ENCODE measurements at regions not wholly inside any gene's neighbourhood (a gene's known extent, or its start where the extent isn't known, plus 50 kb on each side); places are given as distances from the start of the nearest gene placed in this dataset.

- no peaks in the 10 kb centered on the region for H3K4me1 ChIP-seq (replicated peaks)
- intact Hi-C loops (cut with DNase I), result no loop called here
- no peak overlapping the region for H3K4me3 ChIP-seq
- H3K27ac ChIP-seq, result no peak overlapping the region
- no peak for DNase-seq (ENCODE audit: low spot score)
- H3K36me3 ChIP-seq, result no peaks in the 10 kb centered on the region
- WGBS, result 82% methylated on average over 3 of the region's 3 CpGs
- no peaks in the 10 kb centered on the region for H3K27me3 ChIP-seq (replicated peaks; ENCODE audit: insufficient read depth)
- no peaks in the 10 kb centered on the region for H3K9me3 ChIP-seq
- TF ChIP-seq POLR2A (IDR thresholded peaks at IDR 0.05), result no peak
- no peak for TF ChIP-seq CTCF (IDR thresholded peaks at IDR 0.05)
- no peak for TF ChIP-seq POLR2AphosphoS5 (IDR thresholded peaks at IDR 0.05)
Measured at GRCh38 chr10:104546756-104547155, 94.3 kb upstream of the SORCS3 start.

DNA sequence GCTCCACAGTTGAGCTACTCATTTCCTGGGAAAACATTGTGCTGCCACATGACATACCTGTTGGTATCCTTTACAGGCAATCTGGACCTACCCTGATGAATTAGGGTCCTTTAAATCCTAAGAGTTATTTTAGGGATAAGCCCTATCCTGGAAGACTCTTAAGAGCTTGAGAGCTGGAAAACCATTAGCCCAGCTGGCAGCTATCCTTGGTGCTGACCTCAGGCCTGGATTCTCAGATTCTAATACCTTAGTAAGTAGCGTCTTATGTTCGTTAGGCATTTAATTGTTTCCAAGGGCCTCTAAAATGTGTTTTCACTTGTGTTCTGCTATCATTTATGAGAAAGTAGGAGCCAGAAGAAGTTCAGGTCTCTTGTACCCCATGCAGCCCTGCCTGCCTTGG lies 93.0 kb upstream of the SORCS3 start:
- no peak overlapping the region for H3K27ac ChIP-seq
- no peak for TF ChIP-seq POLR2AphosphoS5 (IDR thresholded peaks at IDR 0.05)
- no peaks in the 10 kb centered on the region for H3K9me3 ChIP-seq
- no peaks in the 10 kb centered on the region for H3K4me1 ChIP-seq (replicated peaks)
- H3K36me3 ChIP-seq, result no peaks in the 10 kb centered on the region
- no peak for DNase-seq (ENCODE audit: low spot score)
- no peak overlapping the region for H3K4me3 ChIP-seq
- WGBS, result 20% methylated on average over 2 of the region's 2 CpGs
- intact Hi-C loops (cut with DNase I), result no loop called here
- no peaks in the 10 kb centered on the region for H3K27me3 ChIP-seq (replicated peaks; ENCODE audit: insufficient read depth)

DNA sequence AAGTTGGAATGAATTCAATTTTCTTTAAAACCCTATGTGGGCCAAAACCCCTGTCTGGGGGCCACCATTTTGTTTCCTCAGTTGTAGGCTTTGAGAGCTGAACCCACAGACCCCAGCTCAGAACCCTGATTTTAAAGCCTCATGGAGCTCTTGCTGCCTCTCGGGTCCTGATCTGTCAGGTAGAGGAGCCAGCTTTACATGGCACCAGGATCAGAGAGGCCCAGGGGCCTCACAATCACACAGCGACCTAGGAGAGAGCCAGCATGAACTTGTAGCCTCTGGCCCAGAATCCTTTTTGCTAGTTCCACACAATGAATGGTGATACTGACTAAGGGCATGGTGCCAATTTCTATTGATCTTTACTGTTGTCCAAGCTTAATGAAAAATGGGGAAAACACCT lies 84.3 kb upstream of the SORCS3 start:
- TF ChIP-seq CTCF (IDR thresholded peaks at IDR 0.05), result no peak
- no peak for TF ChIP-seq POLR2A (IDR thresholded peaks at IDR 0.05)
- no peak for TF ChIP-seq POLR2AphosphoS5 (IDR thresholded peaks at IDR 0.05)
- H3K4me3 ChIP-seq, result no peak overlapping the region
- 83% methylated on average over 2 of the region's 2 CpGs for WGBS
- no peak overlapping the region for H3K27ac ChIP-seq
- no peak for DNase-seq (ENCODE audit: low spot score)
- H3K36me3 ChIP-seq, result no peaks in the 10 kb centered on the region
- no peaks in the 10 kb centered on the region for H3K9me3 ChIP-seq
- no peaks in the 10 kb centered on the region for H3K4me1 ChIP-seq (replicated peaks)
- intact Hi-C loops (cut with DNase I), result no loop called here
- H3K27me3 ChIP-seq (replicated peaks; ENCODE audit: insufficient read depth), result no peaks in the 10 kb centered on the region

- TF ChIP-seq POLR2A (IDR thresholded peaks at IDR 0.05) (no peak), CTCF (IDR thresholded peaks at IDR 0.05) (no peak), POLR2AphosphoS5 (IDR thresholded peaks at IDR 0.05) (no peak)
- 80% methylated on average over 6 of the region's 6 CpGs for WGBS
- Histone ChIP-seq H3K4me3 (no peak overlapping the region), H3K4me1 (replicated peaks) (no peaks in the 10 kb centered on the region), H3K9me3 (no peaks in the 10 kb centered on the region), H3K27me3 (replicated peaks; ENCODE audit: insufficient read depth) (no peaks in the 10 kb centered on the region), H3K36me3 (no peaks in the 10 kb centered on the region), H3K27ac (no peak overlapping the region)
- intact Hi-C loops (cut with DNase I), result no loop called here
- DNase-seq (ENCODE audit: low spot score), result no peak
Measured at GRCh38 chr10:104557966-104558365, 83.1 kb upstream of the SORCS3 start.

- intact Hi-C loops (cut with DNase I), result no loop called here
Measured at GRCh38 chr10:104559935-104560334, 81.2 kb upstream of the SORCS3 start.

More at GRCh38 chr10:104559935-104560334, 81.2 kb upstream of the SORCS3 start:
- H3K4me1 ChIP-seq (replicated peaks), result no peaks in the 10 kb centered on the region
- no peaks in the 10 kb centered on the region for H3K9me3 ChIP-seq
- H3K27ac ChIP-seq, result no peak overlapping the region
- TF ChIP-seq POLR2A (IDR thresholded peaks at IDR 0.05) (no peak), POLR2AphosphoS5 (IDR thresholded peaks at IDR 0.05) (no peak), CTCF (IDR thresholded peaks at IDR 0.05) (no peak)
- no peak overlapping the region for H3K4me3 ChIP-seq
- WGBS, result 70% methylated on average over 5 of the region's 5 CpGs
- no peaks in the 10 kb centered on the region for H3K36me3 ChIP-seq
- no peak for DNase-seq (ENCODE audit: low spot score)
- H3K27me3 ChIP-seq (replicated peaks; ENCODE audit: insufficient read depth), result no peaks in the 10 kb centered on the region

Measured in prostate gland (tissue), 2 donors.